Activated T-helper 1 cell treated with anti-CD3 and anti-CD28 coated beads, Interleukin-12 subunit alpha, Interleukin-12 subunit beta, Interleukin-2, Interleukin-4 antibody, amounts not matched to agents 30 ng/mL and 10 ng/mL and 1 ng/mL, durations not matched to agents 14 hours and 24 hours and 36 hours (primary cell): ENCODE measurements at regions not wholly inside any gene's neighbourhood (a gene's known extent, or its start where the extent isn't known, plus 50 kb on each side); places are given as distances from the start of the nearest gene placed in this dataset.

ENCODE experiments used
- DNase-seq: peaks from one replicate; pipeline ENCODE4 v3.0.0; 2021; ENCODE audit warnings: low spot score
- H3K27ac Mint-ChIP-seq: one replicate; pipeline ENCODE4 v1.8.0; 2021; ENCODE audit warnings: mild to moderate bottlenecking, mixed read lengths
- H3K27me3 Mint-ChIP-seq: one replicate; pipeline ENCODE4 v1.8.0; 2022; ENCODE audit warnings: mild to moderate bottlenecking, moderate library complexity, mixed read lengths; ENCODE audit not compliant: insufficient read depth
- H3K36me3 Mint-ChIP-seq: one replicate; pipeline ENCODE4 v1.8.0; 2021; ENCODE audit warnings: low read depth, mixed read lengths
- H3K4me1 Mint-ChIP-seq: one replicate; pipeline ENCODE4 v1.8.0; 2021; ENCODE audit warnings: low read depth, mixed read lengths
- H3K4me3 Mint-ChIP-seq: one replicate; pipeline ENCODE4 v1.8.0; 2021; ENCODE audit warnings: mild to moderate bottlenecking, moderate library complexity, mixed read lengths
- H3K9me3 Mint-ChIP-seq: one replicate; pipeline ENCODE4 v1.8.0; 2021; ENCODE audit warnings: mixed read lengths
- intact Hi-C: fragments of 100-400 bp; cut with micrococcal nuclease; formaldehyde crosslinking; loops from one replicate; pipeline ENCODE4 v1.15.1; 2024

- Mint-ChIP-seq H3K27ac (no peak overlapping the region), H3K27me3 (peaks cover 2% of the 10 kb centered on the region), H3K4me1 (no peaks in the 10 kb centered on the region), H3K9me3 (no peaks in the 10 kb centered on the region), H3K4me3 (no peak overlapping the region), H3K36me3 (no peaks in the 10 kb centered on the region)
- no peak for DNase-seq
- intact Hi-C loops = no loop called here
These were observed 90.4 kb downstream of the CD164 start for GRCh38 chr6:109291902-109292301.

- intact Hi-C loops = no loop called here
- no peaks in the 10 kb centered on the region for H3K9me3 Mint-ChIP-seq
- no peaks in the 10 kb centered on the region for H3K4me1 Mint-ChIP-seq
These were observed 91.9 kb downstream of the CD164 start for GRCh38 chr6:109290143-109290931.

GRCh38 chr6:109285366-109285765 lies 96.9 kb downstream of the CD164 start:
- H3K36me3 Mint-ChIP-seq = no peaks in the 10 kb centered on the region
- H3K27ac Mint-ChIP-seq = no peak overlapping the region
- no peak overlapping the region for H3K4me3 Mint-ChIP-seq
- H3K4me1 Mint-ChIP-seq = no peaks in the 10 kb centered on the region
- DNase-seq = no peak
- peaks cover 4% of the 10 kb centered on the region for H3K27me3 Mint-ChIP-seq
- intact Hi-C loops = no loop called here
- H3K9me3 Mint-ChIP-seq = no peaks in the 10 kb centered on the region

More at GRCh38 chr6:109290143-109290931, 91.9 kb downstream of the CD164 start:
- no peak overlapping the region for H3K4me3 Mint-ChIP-seq
- no peaks in the 10 kb centered on the region for H3K27me3 Mint-ChIP-seq
- no peak overlapping the region for H3K27ac Mint-ChIP-seq
- H3K36me3 Mint-ChIP-seq = no peaks in the 10 kb centered on the region
- no peak for DNase-seq

- no peak for DNase-seq
- intact Hi-C loops = no loop called here
- Mint-ChIP-seq H3K9me3 (no peaks in the 10 kb centered on the region), H3K4me1 (no peaks in the 10 kb centered on the region), H3K36me3 (no peaks in the 10 kb centered on the region), H3K27me3 (peaks cover 4% of the 10 kb centered on the region), H3K4me3 (no peak overlapping the region), H3K27ac (no peak overlapping the region)
These were observed 97.6 kb downstream of the CD164 start for GRCh38 chr6:109284675-109285074.

GRCh38 chr6:109282756-109283155 lies 99.5 kb downstream of the CD164 start:
- Mint-ChIP-seq H3K36me3 (no peaks in the 10 kb centered on the region), H3K4me3 (no peak overlapping the region), H3K4me1 (no peaks in the 10 kb centered on the region), H3K27me3 (peaks cover 4% of the 10 kb centered on the region), H3K27ac (no peak overlapping the region), H3K9me3 (no peaks in the 10 kb centered on the region)
- intact Hi-C loops = no loop called here
- DNase-seq = no peak

GRCh38 chr6:109279628-109280027 lies 102.6 kb downstream of the CD164 start:
- intact Hi-C loops = no loop called here
- no peaks in the 10 kb centered on the region for H3K4me1 Mint-ChIP-seq
- H3K27me3 Mint-ChIP-seq = peaks cover 7% of the 10 kb centered on the region
- H3K9me3 Mint-ChIP-seq = no peaks in the 10 kb centered on the region
- no peaks in the 10 kb centered on the region for H3K36me3 Mint-ChIP-seq
- no peak overlapping the region for H3K4me3 Mint-ChIP-seq
- no peak for DNase-seq
- no peak overlapping the region for H3K27ac Mint-ChIP-seq

- H3K36me3 Mint-ChIP-seq = no peaks in the 10 kb centered on the region
These were observed 110.6 kb downstream of the CD164 start for GRCh38 chr6:109271622-109272021.

GRCh38 chr6:109269953-109270517 lies 112.2 kb downstream of the CD164 start:
- no peaks in the 10 kb centered on the region for H3K36me3 Mint-ChIP-seq

More at GRCh38 chr6:109271622-109272021, 110.6 kb downstream of the CD164 start:
- Mint-ChIP-seq H3K4me3 (no peak overlapping the region), H3K27ac (no peak overlapping the region), H3K4me1 (no peaks in the 10 kb centered on the region), H3K27me3 (peaks cover 8% of the 10 kb centered on the region), H3K9me3 (peaks cover 6% of the 10 kb centered on the region)
- no peak for DNase-seq
- intact Hi-C loops = no loop called here

GRCh38 chr6:109269057-109269456 lies 113.2 kb downstream of the CD164 start:
- H3K36me3 Mint-ChIP-seq = no peaks in the 10 kb centered on the region
- intact Hi-C loops = no loop called here
- H3K27ac Mint-ChIP-seq = no peak overlapping the region
- no peak for DNase-seq
- peaks cover 6% of the 10 kb centered on the region for H3K9me3 Mint-ChIP-seq
- H3K4me1 Mint-ChIP-seq = peaks cover 3% of the 10 kb centered on the region
- peaks cover 7% of the 10 kb centered on the region for H3K27me3 Mint-ChIP-seq
- no peak overlapping the region for H3K4me3 Mint-ChIP-seq

More at GRCh38 chr6:109269953-109270517, 112.2 kb downstream of the CD164 start:
- no peak overlapping the region for H3K4me3 Mint-ChIP-seq
- intact Hi-C loops = no loop called here
- H3K27ac Mint-ChIP-seq = no peak overlapping the region
- peaks cover 6% of the 10 kb centered on the region for H3K9me3 Mint-ChIP-seq
- H3K4me1 Mint-ChIP-seq = no peaks in the 10 kb centered on the region
- DNase-seq = no peak
- H3K27me3 Mint-ChIP-seq = peaks cover 7% of the 10 kb centered on the region

GRCh38 chr6:109265530-109265929 lies 116.7 kb downstream of the CD164 start:
- Mint-ChIP-seq H3K4me1 (peaks cover 7% of the 10 kb centered on the region), H3K36me3 (no peaks in the 10 kb centered on the region), H3K27ac (no peak overlapping the region), H3K4me3 (no peak overlapping the region), H3K27me3 (peaks cover 10% of the 10 kb centered on the region), H3K9me3 (peaks cover 6% of the 10 kb centered on the region)
- intact Hi-C loops = no loop called here
- no peak for DNase-seq

- peaks cover 7% of the 10 kb centered on the region for H3K4me1 Mint-ChIP-seq
- no peak overlapping the region for H3K27ac Mint-ChIP-seq
- DNase-seq = no peak
- peaks cover 6% of the 10 kb centered on the region for H3K9me3 Mint-ChIP-seq
- no peak overlapping the region for H3K4me3 Mint-ChIP-seq
- no peaks in the 10 kb centered on the region for H3K36me3 Mint-ChIP-seq
- H3K27me3 Mint-ChIP-seq = peaks cover 4% of the 10 kb centered on the region
- intact Hi-C loops = no loop called here
These were observed 118.2 kb downstream of the CD164 start for GRCh38 chr6:109263873-109264700.

GRCh38 chr6:109262261-109262660 lies 120.0 kb downstream of the CD164 start:
- no peak for DNase-seq
- no peaks in the 10 kb centered on the region for H3K36me3 Mint-ChIP-seq
- H3K9me3 Mint-ChIP-seq = no peaks in the 10 kb centered on the region
- no peak overlapping the region for H3K4me3 Mint-ChIP-seq
- peaks cover 7% of the 10 kb centered on the region for H3K4me1 Mint-ChIP-seq
- no peak overlapping the region for H3K27ac Mint-ChIP-seq
- intact Hi-C loops = no loop called here
- H3K27me3 Mint-ChIP-seq = peaks cover 4% of the 10 kb centered on the region

- no peaks in the 10 kb centered on the region for H3K36me3 Mint-ChIP-seq
- H3K27ac Mint-ChIP-seq = no peak overlapping the region
- no peak for DNase-seq
- H3K4me1 Mint-ChIP-seq = peaks cover 7% of the 10 kb centered on the region
- intact Hi-C loops = no loop called here
- H3K27me3 Mint-ChIP-seq = peaks cover 4% of the 10 kb centered on the region
- no peak overlapping the region for H3K4me3 Mint-ChIP-seq
- H3K9me3 Mint-ChIP-seq = no peaks in the 10 kb centered on the region
These were observed 120.5 kb downstream of the CD164 start for GRCh38 chr6:109261811-109262210.
